BLaER1 treated with 17β-estradiol and CSF1 and Interleukin-3, amounts not matched to agents 10 nM and 100 nM (cell line): ENCODE measurements at regions not wholly inside any gene's neighbourhood (a gene's known extent, or its start where the extent isn't known, plus 50 kb on each side); places are given as distances from the start of the nearest gene placed in this dataset.
"Not testable (repeated sequence)": the region's sequence is repeated elsewhere in the genome, so short reads cannot be mapped to it uniquely, and the experiment has no call there.

Source experiments
- H3K27ac ChIP-seq, 11 experiments: shearing (Covaris generic); formaldehyde crosslinking; 2 replicates each; pipeline ENCODE4 v1.8.1; 2022
- H3K27me3 ChIP-seq, 11 experiments: shearing (Covaris generic); formaldehyde crosslinking; 2 replicates each; pipeline ENCODE4 v1.8.1; 2022
- H3K36me3 ChIP-seq, 11 experiments: shearing (Covaris generic); formaldehyde crosslinking; 2 replicates each; pipeline ENCODE4 v1.8.1; 2022
- H3K4me1 ChIP-seq, 10 experiments: shearing (Covaris generic); formaldehyde crosslinking; 2 replicates each; pipeline ENCODE4 v1.8.1; 2022
- H3K4me2 ChIP-seq, 11 experiments: shearing (Covaris generic); formaldehyde crosslinking; 2 replicates each; pipeline ENCODE4 v1.8.1; 2022
- H3K4me3 ChIP-seq, 10 experiments: shearing (Covaris generic); formaldehyde crosslinking; 2 replicates each; pipeline ENCODE4 v1.8.1; 2022
- H3K9ac ChIP-seq, 11 experiments: shearing (Covaris generic); formaldehyde crosslinking; 2 replicates each; pipeline ENCODE4 v1.8.1; 2022
- H3K9me3 ChIP-seq, 11 experiments: shearing (Covaris generic); formaldehyde crosslinking; replicated peaks in 1 of 11; 2 replicates each; pipeline ENCODE4 v1.8.1; 2022
- H4K20me1 ChIP-seq, 11 experiments: shearing (Covaris generic); formaldehyde crosslinking; 2 replicates each; pipeline ENCODE4 v1.8.1; 2022
- Cebpa-rat ChIP-seq, 11 experiments: shearing (Covaris generic); IDR thresholded peaks; 2 replicates each; pipeline ENCODE4 v1.8.1; 2022

- H3K27me3 ChIP-seq, result no peaks in the 10 kb centered on the region
- no peaks in the 10 kb centered on the region for H4K20me1 ChIP-seq
- H3K4me2 ChIP-seq, result peak overlapping the region in 10 of 11 experiments; percentile 11 to 70 (median 56); a peak in 19 of 22 replicates
- H3K27ac ChIP-seq, result peak overlapping the region in 7 of 11 experiments; percentile 59 to 89 (median 81); a peak in 14 of 22 replicates
- H3K36me3 ChIP-seq, result no peaks in the 10 kb centered on the region
- no peak overlapping the region for H3K4me3 ChIP-seq
- TF ChIP-seq Cebpa-rat (IDR thresholded peaks at IDR 0.05), result peak in 7 of 11 experiments; percentile 9 to 94 (median 84); a peak in 10 of 22 replicates
- no peaks in the 10 kb centered on the region for H3K9me3 ChIP-seq
- peak overlapping the region in 6 of 11 experiments; percentile 22 to 73 (median 62); a peak in 11 of 22 replicates for H3K9ac ChIP-seq
- H3K4me1 ChIP-seq, result peaks cover 0 to 20% (median 18%) of the 10 kb centered on the region in 10 experiments; a peak in 16 of 20 replicates
Observed at GRCh38 chr10:23927576-23928325, 281.2 kb upstream of the KIAA1217 start.

- H3K27ac ChIP-seq, H4K20me1 ChIP-seq, H3K9ac ChIP-seq: not testable (repeated sequence)
Observed at GRCh38 chr10:23934023-23934422, 274.9 kb upstream of the KIAA1217 start.

GRCh38 chr10:23945845-23946244 lies 263.1 kb upstream of the KIAA1217 start:
- Histone ChIP-seq H4K20me1 (no peaks in the 10 kb centered on the region), H3K36me3 (no peaks in the 10 kb centered on the region), H3K4me1 (peaks cover 0 to 9% (median 0%) of the 10 kb centered on the region in 10 experiments; a peak in 6 of 20 replicates), H3K4me2 (peak overlapping the region in 5 of 11 experiments; percentile 5 to 52 (median 7); a peak in 5 of 22 replicates), H3K27ac (no peak overlapping the region), H3K9me3 (peaks cover 0 to 4% (median 0%) of the 10 kb centered on the region in 11 experiments; a peak in 1 of 22 replicates), H3K4me3 (no peak overlapping the region), H3K27me3 (no peaks in the 10 kb centered on the region), H3K9ac (no peak overlapping the region)
- no peak for TF ChIP-seq Cebpa-rat (IDR thresholded peaks at IDR 0.05)

More at GRCh38 chr10:23934023-23934422, 274.9 kb upstream of the KIAA1217 start:
- H3K4me2 ChIP-seq, H3K4me1 ChIP-seq, H3K27me3 ChIP-seq, H3K36me3 ChIP-seq, H3K4me3 ChIP-seq, H3K9me3 ChIP-seq: not testable (repeated sequence)

- no peak overlapping the region for H3K9ac ChIP-seq
- H3K4me2 ChIP-seq, result no peak overlapping the region
- H3K27me3 ChIP-seq, result no peaks in the 10 kb centered on the region
- H3K27ac ChIP-seq, result no peak overlapping the region
- H4K20me1 ChIP-seq, result no peaks in the 10 kb centered on the region
- peaks cover 30 to 46% (median 37%) of the 10 kb centered on the region in 11 experiments for H3K9me3 ChIP-seq
- no peak overlapping the region for H3K4me3 ChIP-seq
- H3K4me1 ChIP-seq, result no peaks in the 10 kb centered on the region
- no peaks in the 10 kb centered on the region for H3K36me3 ChIP-seq
- no peak for TF ChIP-seq Cebpa-rat (IDR thresholded peaks at IDR 0.05)
Observed at GRCh38 chr10:23951841-23952240, 257.1 kb upstream of the KIAA1217 start.

GRCh38 chr10:23955456-23956225 lies 253.3 kb upstream of the KIAA1217 start:
- Histone ChIP-seq H4K20me1 (no peaks in the 10 kb centered on the region), H3K27ac (no peak overlapping the region), H3K9ac (no peak overlapping the region), H3K36me3 (no peaks in the 10 kb centered on the region), H3K9me3 (peaks cover 30 to 46% (median 37%) of the 10 kb centered on the region in 11 experiments), H3K4me3 (no peak overlapping the region), H3K27me3 (no peaks in the 10 kb centered on the region), H3K4me2 (no peak overlapping the region), H3K4me1 (no peaks in the 10 kb centered on the region)
- no peak for TF ChIP-seq Cebpa-rat (IDR thresholded peaks at IDR 0.05)

GRCh38 chr10:23965123-23965522 lies 243.8 kb upstream of the KIAA1217 start:
- H3K36me3 ChIP-seq, result no peaks in the 10 kb centered on the region
- H3K27ac ChIP-seq, result no peak overlapping the region
- H3K4me2 ChIP-seq, result no peak overlapping the region
- no peak overlapping the region for H3K9ac ChIP-seq
- no peak overlapping the region for H3K4me3 ChIP-seq
- peaks cover 0 to 4% (median 0%) of the 10 kb centered on the region in 11 experiments; a peak in 3 of 22 replicates for H3K9me3 ChIP-seq
- no peaks in the 10 kb centered on the region for H3K27me3 ChIP-seq
- no peak for TF ChIP-seq Cebpa-rat (IDR thresholded peaks at IDR 0.05)
- H3K4me1 ChIP-seq, result no peaks in the 10 kb centered on the region
- H4K20me1 ChIP-seq, result no peaks in the 10 kb centered on the region

- Histone ChIP-seq H3K4me3 (no peak overlapping the region), H4K20me1 (no peaks in the 10 kb centered on the region), H3K9ac (no peak overlapping the region), H3K4me1 (no peaks in the 10 kb centered on the region), H3K36me3 (no peaks in the 10 kb centered on the region), H3K27me3 (no peaks in the 10 kb centered on the region), H3K4me2 (no peak overlapping the region), H3K9me3 (peaks cover 0 to 4% (median 0%) of the 10 kb centered on the region in 11 experiments; a peak in 9 of 22 replicates), H3K27ac (no peak overlapping the region)
- no peak for TF ChIP-seq Cebpa-rat (IDR thresholded peaks at IDR 0.05)
Observed at GRCh38 chr10:23965880-23966279, 243.1 kb upstream of the KIAA1217 start.

- Histone ChIP-seq H3K4me3 (no peak overlapping the region), H3K36me3 (no peaks in the 10 kb centered on the region), H3K9ac (no peak overlapping the region), H3K27me3 (no peaks in the 10 kb centered on the region), H3K4me2 (no peak overlapping the region), H3K9me3 (peaks cover 0 to 9% (median 3%) of the 10 kb centered on the region in 11 experiments; a peak in 9 of 22 replicates), H3K27ac (no peak overlapping the region), H3K4me1 (no peaks in the 10 kb centered on the region), H4K20me1 (no peaks in the 10 kb centered on the region)
- TF ChIP-seq Cebpa-rat (IDR thresholded peaks at IDR 0.05), result no peak
Observed at GRCh38 chr10:23966504-23967051, 242.4 kb upstream of the KIAA1217 start.

GRCh38 chr10:23968301-23968700 lies 240.6 kb upstream of the KIAA1217 start:
- Histone ChIP-seq H3K9me3 (peaks cover 0 to 12% (median 3%) of the 10 kb centered on the region in 11 experiments; a peak in 10 of 22 replicates), H3K27ac (no peak overlapping the region), H3K4me1 (no peaks in the 10 kb centered on the region), H3K4me3 (no peak overlapping the region), H3K36me3 (no peaks in the 10 kb centered on the region), H3K9ac (no peak overlapping the region), H4K20me1 (no peaks in the 10 kb centered on the region), H3K4me2 (no peak overlapping the region), H3K27me3 (no peaks in the 10 kb centered on the region)
- no peak for TF ChIP-seq Cebpa-rat (IDR thresholded peaks at IDR 0.05)
